Stimulated activated CD4-positive, alpha-beta T cell treated with anti-CD3 and anti-CD28 coated beads, TNF-alpha, amount 100 ng/mL, for 48 hours (primary cell): ENCODE measurements at regions not wholly inside any gene's neighbourhood (a gene's known extent, or its start where the extent isn't known, plus 50 kb on each side); places are given as distances from the start of the nearest gene placed in this dataset.

Experiments used
- DNase-seq, 3 donors: peaks; one replicate each; pipeline ENCODE4 v3.0.0-alpha.2; 2020; ENCODE audit warnings: low read depth in 3 of 3

GRCh38 chr3:67710396-67710795 is 56.0 kb upstream of the SUCLG2 start:
- DNase-seq: no peak

DNA sequence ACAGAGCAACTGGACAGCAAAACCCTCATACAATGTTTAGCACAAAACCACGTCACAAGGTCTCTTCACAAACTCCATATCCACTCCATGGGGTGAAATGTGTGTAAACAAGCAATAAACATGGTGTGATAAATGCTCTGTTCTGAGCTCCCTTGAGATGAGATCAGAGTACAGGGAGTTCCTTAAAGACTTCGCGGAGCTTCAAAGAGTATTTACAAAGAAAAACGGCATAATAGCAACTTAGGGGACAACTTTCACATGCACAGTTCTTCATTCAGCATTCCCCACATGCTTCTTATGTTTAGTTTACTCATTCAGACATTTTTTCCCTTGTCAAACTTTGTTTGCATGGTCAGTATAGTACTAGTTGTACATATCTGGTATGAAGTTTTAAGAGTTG is 52.5 kb upstream of the SUCLG2 start:
- no peak for DNase-seq

DNA sequence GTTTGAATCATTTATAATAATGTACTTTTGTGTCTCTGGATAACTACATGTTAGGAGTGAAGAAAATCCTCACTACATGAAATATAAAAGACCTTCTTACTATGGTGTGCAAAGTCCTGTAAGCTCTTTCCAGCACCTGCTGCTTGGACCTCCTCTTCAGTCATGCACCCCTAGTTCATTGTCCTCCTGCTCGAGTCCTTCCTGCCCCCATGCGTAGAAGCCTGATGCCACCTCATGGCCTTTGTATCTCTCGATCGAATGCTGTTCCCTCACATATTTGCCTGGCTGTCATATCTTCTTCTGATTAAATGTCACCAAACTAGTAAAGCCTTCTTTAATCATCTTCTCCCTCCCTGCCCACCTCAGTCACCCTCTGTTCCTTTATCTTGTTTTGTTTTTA is 49.9 kb upstream of the SUCLG2 start:
- no peak for DNase-seq
